ENCODE measurements at regions not wholly inside any gene's neighbourhood (a gene's known extent, or its start where the extent isn't known, plus 50 kb on each side); places are given as distances from the start of the nearest gene placed in this dataset.

- peaks cover 6% of the 10 kb centered on the region; the same call in 1 of the 2 replicates for H3K9me3 ChIP-seq (ENCODE audit: low read length)
- H4K20me1 ChIP-seq (ENCODE audit: low read length), result no peaks in the 10 kb centered on the region
- no peak overlapping the region for H3K9ac ChIP-seq (ENCODE audit: low read length)
- no peaks in the 10 kb centered on the region for H3K79me2 ChIP-seq (ENCODE audit: low read length)
- H3K4me2 ChIP-seq (ENCODE audit: low read length), result no peak overlapping the region
- no peak overlapping the region for H3K4me3 ChIP-seq (ENCODE audit: low read length)
- intact Hi-C loops (cut with micrococcal nuclease), result no loop called here
- no peak overlapping the region for H2AFZ ChIP-seq (ENCODE audit: low read length)
- ATAC-seq (no peak), DNase-seq (no peak)
- no peaks in the 10 kb centered on the region for H3K4me1 ChIP-seq (ENCODE audit: insufficient read depth, low read length)
- CTCF ChIA-PET, result no interaction called here
- no peak for TF ChIP-seq CTCF (conservative IDR thresholded peaks at IDR 0.05; ENCODE audit: low read depth, low read length)
- no peak for TF ChIP-seq EZH2phosphoT487 (IDR thresholded peaks at IDR 0.05; ENCODE audit: borderline replicate concordance, low read length)
- TF ChIP-seq EZH2 (IDR thresholded peaks at IDR 0.05; ENCODE audit: low read length, unreplicated experiment), result no peak
- POLR2A ChIA-PET (ENCODE audit: unreplicated experiment), result no interaction called here
- BruUV-seq (replicated peaks), result no TSS peak
- no peak overlapping the region for H3K27ac ChIP-seq (ENCODE audit: low read length)
- no peaks in the 10 kb centered on the region for H3F3A ChIP-seq (ENCODE audit: low read length, unreplicated experiment)
- H3K36me3 ChIP-seq (ENCODE audit: low read depth, low read length), result no peaks in the 10 kb centered on the region
- H3K9me2 ChIP-seq (replicated peaks; ENCODE audit: low read length), result no peaks in the 10 kb centered on the region
- H3K27me3 ChIP-seq (ENCODE audit: low read length), result peaks cover 37% of the 10 kb centered on the region
Measured at GRCh38 chr12:126191949-126192348, 1126.7 kb downstream of the AACS start.

GRCh38 chr12:126193190-126193589, 1128.0 kb downstream of the AACS start:
- POLR2A ChIA-PET (ENCODE audit: unreplicated experiment), result no interaction called here
- H3K4me1 ChIP-seq (ENCODE audit: insufficient read depth, low read length), result no peaks in the 10 kb centered on the region

More at GRCh38 chr12:126193190-126193589, 1128.0 kb downstream of the AACS start:
- no peak for TF ChIP-seq CTCF (conservative IDR thresholded peaks at IDR 0.05; ENCODE audit: low read depth, low read length)
- TF ChIP-seq EZH2 (IDR thresholded peaks at IDR 0.05; ENCODE audit: low read length, unreplicated experiment), result no peak
- no peak for TF ChIP-seq EZH2phosphoT487 (IDR thresholded peaks at IDR 0.05; ENCODE audit: borderline replicate concordance, low read length)
- no peak for ATAC-seq
- no TSS peak for BruUV-seq (replicated peaks)
- CTCF ChIA-PET, result no interaction called here
- no peak overlapping the region for H3K4me2 ChIP-seq (ENCODE audit: low read length)
- H4K20me1 ChIP-seq (ENCODE audit: low read length), result no peaks in the 10 kb centered on the region
- H3K9me3 ChIP-seq (ENCODE audit: low read length), result peaks cover 4% of the 10 kb centered on the region; the same call in 1 of the 2 replicates
- H3K4me3 ChIP-seq (ENCODE audit: low read length), result no peak overlapping the region
- no peaks in the 10 kb centered on the region for H3F3A ChIP-seq (ENCODE audit: low read length, unreplicated experiment)
- H3K79me2 ChIP-seq (ENCODE audit: low read length), result no peaks in the 10 kb centered on the region
- intact Hi-C loops (cut with micrococcal nuclease), result no loop called here
- no peak overlapping the region for H3K9ac ChIP-seq (ENCODE audit: low read length)
- no peak for DNase-seq
- H3K9me2 ChIP-seq (replicated peaks; ENCODE audit: low read length), result no peaks in the 10 kb centered on the region
- H3K27me3 ChIP-seq (ENCODE audit: low read length), result peaks cover 37% of the 10 kb centered on the region
- no peak overlapping the region for H2AFZ ChIP-seq (ENCODE audit: low read length)
- no peak overlapping the region for H3K27ac ChIP-seq (ENCODE audit: low read length)
- H3K36me3 ChIP-seq (ENCODE audit: low read depth, low read length), result no peaks in the 10 kb centered on the region

Data from PC-3 (cell line).